SK-MEL-5 (cell line): ENCODE measurements at regions not wholly inside any gene's neighbourhood (a gene's known extent, or its start where the extent isn't known, plus 50 kb on each side); places are given as distances from the start of the nearest gene placed in this dataset.
A peak's percentile ranks its signal among the peaks of the same experiment; 100 is the strongest.

Experiments
- DNase-seq: peaks from one replicate; pipeline ENCODE4 v3.0.0-alpha.2; 2016; ENCODE audit warnings: low read depth, low spot score
- in situ Hi-C: cut with HindIII; loops from 2 replicates; pipeline ENCODE4 v1.10.0; 2016; ENCODE audit warnings: low sequenced_read_pairs, high pct_unique_total_duplicates, low pct_unique_long_range_greater_than_20kb

GRCh38 chr11:69567951-69568808 lies 72.8 kb upstream of the CCND1 start:
- in situ Hi-C loops, result no loop called here
- DNase-seq, result peak; percentile 80

- no peak for DNase-seq
- in situ Hi-C loops, result no loop called here
Measured at GRCh38 chr11:69568809-69569097, 72.2 kb upstream of the CCND1 start.

GRCh38 chr11:69569306-69570200 lies 71.4 kb upstream of the CCND1 start:
- no peak for DNase-seq
- in situ Hi-C loops, result no loop called here

GRCh38 chr11:69572233-69572860 lies 68.6 kb upstream of the CCND1 start:
- no peak for DNase-seq
- in situ Hi-C loops, result no loop called here

- DNase-seq, result no peak
- in situ Hi-C loops, result no loop called here
Measured at GRCh38 chr11:69572861-69573260, 68.1 kb upstream of the CCND1 start.

GRCh38 chr11:69573761-69574607 lies 67.0 kb upstream of the CCND1 start:
- no peak for DNase-seq
- in situ Hi-C loops, result no loop called here

GRCh38 chr11:69574608-69575255 lies 66.2 kb upstream of the CCND1 start:
- DNase-seq, result no peak
- in situ Hi-C loops, result no loop called here

GRCh38 chr11:69575296-69576068 lies 65.5 kb upstream of the CCND1 start:
- in situ Hi-C loops, result no loop called here
- DNase-seq, result no peak

- in situ Hi-C loops, result no loop called here
- DNase-seq, result no peak
Measured at GRCh38 chr11:69576069-69576782, 64.7 kb upstream of the CCND1 start.

- in situ Hi-C loops, result no loop called here
- DNase-seq, result no peak
Measured at GRCh38 chr11:69578167-69578566, 62.8 kb upstream of the CCND1 start.

GRCh38 chr11:69580529-69580928 lies 60.4 kb upstream of the CCND1 start:
- no peak for DNase-seq
- in situ Hi-C loops, result no loop called here

GRCh38 chr11:69582756-69583467 lies 58.0 kb upstream of the CCND1 start:
- no peak for DNase-seq

GRCh38 chr11:69584160-69584559 lies 56.8 kb upstream of the CCND1 start:
- no peak for DNase-seq
- in situ Hi-C loops, result no loop called here

More at GRCh38 chr11:69582756-69583467, 58.0 kb upstream of the CCND1 start:
- in situ Hi-C loops, result no loop called here

- DNase-seq, result no peak
- in situ Hi-C loops, result no loop called here
Measured at GRCh38 chr11:69585385-69585784, 55.6 kb upstream of the CCND1 start.

GRCh38 chr11:69587454-69588090 lies 53.4 kb upstream of the CCND1 start:
- in situ Hi-C loops, result no loop called here
- DNase-seq, result no peak
